ENCODE measurements at regions not wholly inside any gene's neighbourhood (a gene's known extent, or its start where the extent isn't known, plus 50 kb on each side); places are given as distances from the start of the nearest gene placed in this dataset.

- no peak overlapping the region for H3K4me3 ChIP-seq
- 91 to 100% methylated on average over 2 of the region's 2 CpGs for WGBS, 2 donors
- H3K27ac ChIP-seq, result peak overlapping the region; percentile 72 to 89 (median 78)
- no peaks in the 10 kb centered on the region for H3K27me3 ChIP-seq
- peaks cover 16 to 25% (median 21%) of the 10 kb centered on the region in 4 donors for H3K4me1 ChIP-seq
- TF ChIP-seq CTCF (IDR thresholded peaks at IDR 0.05) (no peak), POLR2A (IDR thresholded peaks at IDR 0.05) (no peak), EP300 (IDR thresholded peaks at IDR 0.05) (no peak), POLR2AphosphoS5 (IDR thresholded peaks at IDR 0.05) (no peak)
- peaks cover 0 to 5% (median 3%) of the 10 kb centered on the region in 4 donors for H3K9me3 ChIP-seq
- H3K36me3 ChIP-seq, result no peaks in the 10 kb centered on the region
- ATAC-seq (ENCODE audit: low FRiP score in 2 of 2), result peak in 1 of 2 donors; percentile 3
- no peak for DNase-seq
Observed at GRCh38 chr9:108142142-108142503, 652.6 kb upstream of the KLF4 start.

DNA sequence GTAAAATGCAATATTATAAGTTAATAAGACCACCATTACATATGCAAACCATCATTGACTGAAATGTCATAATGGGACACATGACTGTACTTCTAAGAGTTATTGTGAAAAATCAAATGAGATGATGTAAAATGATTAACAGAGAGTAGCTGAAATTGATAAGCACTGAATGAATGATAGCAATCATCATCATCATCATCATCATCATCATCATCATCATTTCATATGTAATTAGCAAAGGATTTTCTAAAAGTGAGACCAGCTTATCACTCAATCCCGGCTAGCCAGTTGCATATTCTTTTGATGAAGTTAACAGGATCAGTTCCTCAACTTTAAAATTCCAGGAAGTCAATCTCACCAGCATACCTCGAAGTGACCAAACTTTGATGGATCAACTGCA, 650.3 kb upstream of the KLF4 start:
- H3K9me3 ChIP-seq, result no peaks in the 10 kb centered on the region

GRCh38 chr9:108138516-108138915, 648.9 kb upstream of the KLF4 start:
- no peak for ATAC-seq (ENCODE audit: low FRiP score in 2 of 2)
- 55 to 73% methylated on average over 2 of the region's 2 CpGs for WGBS, 2 donors
- no peaks in the 10 kb centered on the region for H3K36me3 ChIP-seq
- H3K9me3 ChIP-seq, result no peaks in the 10 kb centered on the region
- H3K27ac ChIP-seq, result no peak overlapping the region
- TF ChIP-seq CTCF (IDR thresholded peaks at IDR 0.05) (no peak), POLR2AphosphoS5 (IDR thresholded peaks at IDR 0.05) (no peak), EP300 (IDR thresholded peaks at IDR 0.05) (no peak), POLR2A (IDR thresholded peaks at IDR 0.05) (no peak)
- DNase-seq, result no peak
- no peaks in the 10 kb centered on the region for H3K27me3 ChIP-seq
- H3K4me3 ChIP-seq, result no peak overlapping the region
- H3K4me1 ChIP-seq, result peaks cover 16 to 23% (median 21%) of the 10 kb centered on the region in 4 donors

More for the DNA sequence above, 650.3 kb upstream of the KLF4 start:
- no peaks in the 10 kb centered on the region for H3K27me3 ChIP-seq
- TF ChIP-seq POLR2A (IDR thresholded peaks at IDR 0.05) (no peak), EP300 (IDR thresholded peaks at IDR 0.05) (no peak), CTCF (IDR thresholded peaks at IDR 0.05) (no peak), POLR2AphosphoS5 (IDR thresholded peaks at IDR 0.05) (no peak)
- ATAC-seq (ENCODE audit: low FRiP score in 2 of 2) (no peak), DNase-seq (no peak)
- no peaks in the 10 kb centered on the region for H3K36me3 ChIP-seq
- H3K4me3 ChIP-seq, result no peak overlapping the region
- WGBS, 2 donors, result 81 to 87% methylated on average over 2 of the region's 2 CpGs
- no peak overlapping the region for H3K27ac ChIP-seq
- peaks cover 16 to 25% (median 21%) of the 10 kb centered on the region in 4 donors for H3K4me1 ChIP-seq

- no peaks in the 10 kb centered on the region for H3K27me3 ChIP-seq
- H3K4me3 ChIP-seq, result no peak overlapping the region
- TF ChIP-seq POLR2AphosphoS5 (IDR thresholded peaks at IDR 0.05), result no peak
- TF ChIP-seq CTCF (IDR thresholded peaks at IDR 0.05), result no peak
- no peak for TF ChIP-seq POLR2A (IDR thresholded peaks at IDR 0.05)
- no peak for TF ChIP-seq EP300 (IDR thresholded peaks at IDR 0.05)
- DNase-seq (no peak), ATAC-seq (ENCODE audit: low FRiP score in 2 of 2) (no peak)
- no peak overlapping the region for H3K27ac ChIP-seq
- no peaks in the 10 kb centered on the region for H3K9me3 ChIP-seq
- H3K36me3 ChIP-seq, result no peaks in the 10 kb centered on the region
- peaks cover 1 to 6% (median 3%) of the 10 kb centered on the region in 4 donors for H3K4me1 ChIP-seq
- 0 to 88% methylated on average over 1 of the region's 1 CpG for WGBS, 2 donors
Observed at GRCh38 chr9:108136656-108137055, 647.1 kb upstream of the KLF4 start.

DNA sequence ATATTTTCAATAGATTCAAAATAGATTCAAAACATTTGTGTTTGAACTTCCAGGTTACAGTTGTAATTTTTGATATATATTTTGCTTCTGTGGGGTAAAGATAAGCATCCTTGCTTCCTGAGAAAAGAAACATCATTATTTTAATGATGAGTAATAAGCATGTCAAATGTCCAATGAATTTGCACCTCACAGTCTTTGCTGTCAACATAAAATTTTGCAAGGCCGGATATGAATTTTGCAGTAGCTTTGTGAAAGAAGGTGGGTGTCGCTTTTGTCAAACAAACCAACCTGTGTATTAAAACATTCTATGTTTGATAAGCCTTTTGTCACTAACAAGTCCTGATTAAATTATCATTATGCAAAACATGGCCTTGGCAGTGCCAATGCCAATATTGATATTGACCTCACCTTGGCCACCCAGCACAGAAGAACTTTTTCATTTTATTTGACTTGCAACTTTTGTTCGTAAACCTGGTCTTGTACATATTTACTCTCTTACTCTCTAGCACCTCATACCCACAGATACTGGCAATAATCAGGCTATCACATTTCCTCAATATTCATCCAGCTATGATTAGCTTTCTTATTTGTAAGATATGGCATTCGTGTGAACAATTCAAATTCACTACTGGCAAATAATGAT, 645.0 kb upstream of the KLF4 start:
- ATAC-seq (ENCODE audit: low FRiP score in 2 of 2), result no peak
- H3K9me3 ChIP-seq, result no peaks in the 10 kb centered on the region
- H3K36me3 ChIP-seq, result no peaks in the 10 kb centered on the region
- H3K27ac ChIP-seq, result no peak overlapping the region
- no peaks in the 10 kb centered on the region for H3K27me3 ChIP-seq
- WGBS, 2 donors, result 64 to 73% methylated on average over 4 of the region's 4 CpGs
- no peak overlapping the region for H3K4me3 ChIP-seq
- DNase-seq, result no peak
- no peak for TF ChIP-seq CTCF (IDR thresholded peaks at IDR 0.05)
- TF ChIP-seq POLR2A (IDR thresholded peaks at IDR 0.05), result no peak
- TF ChIP-seq POLR2AphosphoS5 (IDR thresholded peaks at IDR 0.05), result no peak
- no peak for TF ChIP-seq EP300 (IDR thresholded peaks at IDR 0.05)
- no peaks in the 10 kb centered on the region for H3K4me1 ChIP-seq
